ENCODE measurements at regions not wholly inside any gene's neighbourhood (a gene's known extent, or its start where the extent isn't known, plus 50 kb on each side); places are given as distances from the start of the nearest gene placed in this dataset.

GRCh38 chr3:95084738-95085137 lies 1021.9 kb downstream of the NSUN3 start:
- no peak for TF ChIP-seq POLR2AphosphoS5 (IDR thresholded peaks at IDR 0.05; ENCODE audit: borderline replicate concordance, low read depth, low read length)
- TF ChIP-seq EZH2 (IDR thresholded peaks at IDR 0.05): no peak
- no peak for TF ChIP-seq FOXP2 (optimal IDR thresholded peaks at IDR 0.05; ENCODE audit: control extremely low read depth, extremely low read length, insufficient read depth)

All from SK-N-MC (cell line).